H1 (cell line): ENCODE measurements at regions not wholly inside any gene's neighbourhood (a gene's known extent, or its start where the extent isn't known, plus 50 kb on each side); places are given as distances from the start of the nearest gene placed in this dataset.

Experiments
- POLR2A ChIP-seq, 2 experiments: IDR thresholded peaks; 1 replicate in 1 of 2; 2 replicates in 1 of 2; pipeline ENCODE4 v1.6.1; 2011; ENCODE audit warnings: low read depth in 2 of 2, low read length in 2 of 2, mild to moderate bottlenecking in 2 of 2; ENCODE audit errors: control extremely low read depth in 1 of 2
- SAP30 ChIP-seq: fragments of 300-600 bp; sonication (generic); IDR thresholded peaks from 2 replicates; pipeline ENCODE4 v1.7.1; 2012; ENCODE audit warnings: low read length, moderate library complexity, mild to moderate bottlenecking, inconsistent platforms; ENCODE audit not compliant: insufficient read depth, insufficient replicate concordance
- TAF1 ChIP-seq: IDR thresholded peaks from 2 replicates; pipeline ENCODE4 v1.6.1; 2011; ENCODE audit warnings: mild to moderate bottlenecking, low read depth, low read length

DNA sequence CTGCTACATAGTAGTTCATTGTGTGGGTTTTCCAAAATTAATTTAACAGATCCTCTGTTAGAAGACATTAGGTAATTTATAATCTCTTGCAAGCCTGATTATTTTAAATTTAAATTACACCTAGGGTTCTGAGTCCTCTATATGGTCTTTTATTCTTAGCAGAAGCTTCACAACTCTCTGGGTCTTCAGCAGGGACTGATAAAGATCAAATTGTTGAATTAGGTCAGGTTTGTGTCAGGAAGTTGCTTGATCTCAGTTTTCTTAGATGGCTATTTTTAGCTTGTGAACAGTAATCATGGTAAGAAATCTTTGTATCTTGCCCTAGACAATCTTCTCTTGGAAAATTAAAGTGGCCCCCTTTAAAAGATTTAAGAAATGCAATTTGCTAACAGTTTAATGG is 183.1 kb upstream of the HDAC9 start (continued):
- no peak for TF ChIP-seq TAF1
- TF ChIP-seq POLR2A (IDR thresholded peaks at IDR 0.05; ENCODE audit: control extremely low read depth in 1 of 2, low read depth in 2 of 2, low read length in 2 of 2): no peak
- TF ChIP-seq SAP30: no peak
